ENCODE measurements at regions not wholly inside any gene's neighbourhood (a gene's known extent, or its start where the extent isn't known, plus 50 kb on each side); places are given as distances from the start of the nearest gene placed in this dataset.

GRCh38 chr1:30383221-30383711 lies 340.1 kb downstream of the MATN1 start:
- TF ChIP-seq POLR2AphosphoS5 (IDR thresholded peaks at IDR 0.05) (no peak), POLR2A (IDR thresholded peaks at IDR 0.05; ENCODE audit: low read depth) (no peak)

Measured in esophagus muscularis mucosa (tissue), 2 donors.